MM.1S (cell line): ENCODE measurements at regions not wholly inside any gene's neighbourhood (a gene's known extent, or its start where the extent isn't known, plus 50 kb on each side); places are given as distances from the start of the nearest gene placed in this dataset.

Source experiments
- DNase-seq: peaks from one replicate; pipeline ENCODE4 v3.0.0-alpha.2; 2015
- H2AFZ ChIP-seq: fragments of 300-600 bp; sonication (generic); 2 replicates; pipeline ENCODE4 v1.6.0; 2016; ENCODE audit warnings: antibody characterized with exemption, low read length
- H3F3A ChIP-seq: fragments of 300-600 bp; sonication (generic); 2 replicates; pipeline ENCODE4 v1.6.1; 2016; ENCODE audit warnings: mild to moderate bottlenecking, antibody characterized with exemption, low read length, moderate library complexity, mixed read lengths; ENCODE audit not compliant: insufficient read depth
- H3K27ac ChIP-seq: fragments of 300-600 bp; sonication (generic); 2 replicates; pipeline ENCODE4 v1.5.1; 2016; ENCODE audit warnings: mild to moderate bottlenecking, low read length
- H3K27me3 ChIP-seq: fragments of 300-600 bp; sonication (generic); replicated peaks from 2 replicates; pipeline ENCODE4 v1.6.0; 2016; ENCODE audit warnings: low read length; ENCODE audit not compliant: insufficient read depth
- H3K36me3 ChIP-seq: fragments of 300-600 bp; sonication (generic); replicated peaks from 2 replicates; pipeline ENCODE4 v1.6.1; 2016; ENCODE audit warnings: mild to moderate bottlenecking, low read length, mixed read lengths; ENCODE audit not compliant: insufficient read depth
- H3K4me1 ChIP-seq: fragments of 300-600 bp; sonication (generic); 2 replicates; pipeline ENCODE4 v1.6.1; 2016; ENCODE audit warnings: low read length, mixed read lengths
- H3K4me2 ChIP-seq: fragments of 300-600 bp; sonication (generic); 2 replicates; pipeline ENCODE4 v1.6.0; 2016; ENCODE audit warnings: low read depth, low read length
- H3K4me3 ChIP-seq: fragments of 300-600 bp; sonication (generic); 2 replicates; pipeline ENCODE4 v1.5.1; 2016; ENCODE audit warnings: low read length, mixed read lengths
- H3K79me2 ChIP-seq: fragments of 300-600 bp; sonication (generic); 2 replicates; pipeline ENCODE4 v1.6.1; 2016; ENCODE audit warnings: mixed run types, low read length, mixed read lengths
- H3K9ac ChIP-seq: fragments of 300-600 bp; sonication (generic); 2 replicates; pipeline ENCODE4 v1.6.1; 2016; ENCODE audit warnings: low read length, mixed read lengths
- H3K9me2 ChIP-seq: fragments of 300-600 bp; sonication (generic); replicated peaks from 2 replicates; pipeline ENCODE4 v1.6.1; 2016; ENCODE audit warnings: mild to moderate bottlenecking, low read length, mixed read lengths; ENCODE audit not compliant: insufficient read depth
- H3K9me3 ChIP-seq: fragments of 300-600 bp; sonication (generic); replicated peaks from 2 replicates; pipeline ENCODE4 v1.6.1; 2016; ENCODE audit warnings: mild to moderate bottlenecking, low read length, mixed read lengths; ENCODE audit not compliant: insufficient read depth
- H4K20me1 ChIP-seq: fragments of 300-600 bp; sonication (generic); 2 replicates; pipeline ENCODE4 v1.6.1; 2016; ENCODE audit warnings: mild to moderate bottlenecking, low read length, moderate library complexity, mixed read lengths; ENCODE audit not compliant: insufficient read depth
- CTCF ChIP-seq: fragments of 300-600 bp; sonication (generic); IDR thresholded peaks from 2 replicates; pipeline ENCODE4 v1.5.1; 2016; ENCODE audit warnings: antibody characterized with exemption, low read length, mixed read lengths
- EZH2 ChIP-seq: fragments of 300-600 bp; sonication (generic); optimal IDR thresholded peaks from 2 replicates; pipeline ENCODE3; 2017; ENCODE audit warnings: low read depth, mild to moderate bottlenecking, antibody characterized with exemption, low read length, mixed read lengths
- EZH2phosphoT487 ChIP-seq: fragments of 300-600 bp; sonication (generic); IDR thresholded peaks from 2 replicates; pipeline ENCODE4 v1.6.1; 2018; ENCODE audit warnings: antibody characterized with exemption, low read length

GRCh38 chr14:97878727-97879126, 1081.5 kb downstream of the VRK1 start:
- H3F3A ChIP-seq: no peaks in the 10 kb centered on the region
- H3K79me2 ChIP-seq: no peaks in the 10 kb centered on the region
- no peaks in the 10 kb centered on the region for H3K9me3 ChIP-seq
- TF ChIP-seq CTCF (no peak), EZH2phosphoT487 (no peak), EZH2 (no peak)
- H3K36me3 ChIP-seq: no peaks in the 10 kb centered on the region
- no peak overlapping the region for H3K9ac ChIP-seq
- no peaks in the 10 kb centered on the region for H3K4me1 ChIP-seq
- H3K27me3 ChIP-seq: no peaks in the 10 kb centered on the region
- H4K20me1 ChIP-seq: no peaks in the 10 kb centered on the region
- no peak overlapping the region for H3K4me2 ChIP-seq
- no peak overlapping the region for H2AFZ ChIP-seq
- H3K4me3 ChIP-seq: no peak overlapping the region
- DNase-seq: no peak
- H3K9me2 ChIP-seq: no peaks in the 10 kb centered on the region
- no peak overlapping the region for H3K27ac ChIP-seq

- Histone ChIP-seq H3K9me3 (no peaks in the 10 kb centered on the region), H3K9ac (no peak overlapping the region), H3K4me2 (no peak overlapping the region), H3K79me2 (no peaks in the 10 kb centered on the region), H3K4me1 (no peaks in the 10 kb centered on the region), H3K27ac (no peak overlapping the region), H3K27me3 (no peaks in the 10 kb centered on the region), H3K4me3 (no peak overlapping the region), H3F3A (no peaks in the 10 kb centered on the region), H4K20me1 (no peaks in the 10 kb centered on the region), H2AFZ (no peak overlapping the region), H3K9me2 (no peaks in the 10 kb centered on the region), H3K36me3 (no peaks in the 10 kb centered on the region)
- TF ChIP-seq EZH2phosphoT487 (no peak), CTCF (no peak), EZH2 (no peak)
- DNase-seq: no peak
Measured at GRCh38 chr14:97887690-97888089, 1090.5 kb downstream of the VRK1 start.

GRCh38 chr14:97888331-97888730, 1091.1 kb downstream of the VRK1 start:
- Histone ChIP-seq H3K4me2 (no peak overlapping the region), H2AFZ (no peak overlapping the region), H3K4me3 (no peak overlapping the region), H3K9ac (no peak overlapping the region), H3K36me3 (no peaks in the 10 kb centered on the region), H3K27ac (no peak overlapping the region), H3K9me2 (no peaks in the 10 kb centered on the region), H3K9me3 (no peaks in the 10 kb centered on the region), H3K4me1 (no peaks in the 10 kb centered on the region), H3F3A (no peaks in the 10 kb centered on the region), H4K20me1 (no peaks in the 10 kb centered on the region), H3K79me2 (no peaks in the 10 kb centered on the region), H3K27me3 (no peaks in the 10 kb centered on the region)
- TF ChIP-seq CTCF (no peak), EZH2phosphoT487 (no peak), EZH2 (no peak)
- DNase-seq: no peak
